Neural cell (in vitro differentiated cells): ENCODE measurements at regions not wholly inside any gene's neighbourhood (a gene's known extent, or its start where the extent isn't known, plus 50 kb on each side); places are given as distances from the start of the nearest gene placed in this dataset.

Source experiments
- H2AFZ ChIP-seq: fragments of 200-600, 300-800 bp; sonication (generic), shearing (Covaris generic); 2 replicates; pipeline ENCODE4 v1.6.0; 2014; ENCODE audit warnings: low read depth, mild to moderate bottlenecking, antibody characterized with exemption, low read length, moderate library complexity
- H3F3A ChIP-seq: fragments of 200-600 bp; shearing (Covaris generic); 2 replicates; pipeline ENCODE4 v1.6.1; 2016; ENCODE audit warnings: mild to moderate bottlenecking, moderate library complexity, mixed read lengths, antibody characterized with exemption, low read length; ENCODE audit not compliant: insufficient read depth, poor library complexity, severe bottlenecking
- H3K27ac ChIP-seq: fragments of 200-600, 300-800 bp; sonication (generic), shearing (Covaris generic); 2 replicates; pipeline ENCODE4 v1.5.1; 2014; ENCODE audit warnings: mild to moderate bottlenecking, low read length, moderate library complexity
- H3K27me3 ChIP-seq: fragments of 300-800, 200-600 bp; sonication (generic), shearing (Covaris generic); 2 replicates; pipeline ENCODE4 v1.6.0; 2014; ENCODE audit warnings: mild to moderate bottlenecking, low read depth, low read length, moderate library complexity; ENCODE audit not compliant: insufficient read depth
- H3K36me3 ChIP-seq: fragments of 300-800, 200-600 bp; sonication (generic), shearing (Covaris generic); 2 replicates; pipeline ENCODE4 v1.5.1; 2014; ENCODE audit warnings: mild to moderate bottlenecking, antibody characterized with exemption, low read length, moderate library complexity; ENCODE audit not compliant: insufficient read depth
- H3K4me2 ChIP-seq: fragments of 300-800, 200-600 bp; sonication (generic), shearing (Covaris generic); 2 replicates; pipeline ENCODE4 v1.6.0; 2014; ENCODE audit warnings: mild to moderate bottlenecking, low read length
- H3K4me3 ChIP-seq: fragments of 300-800, 200-600 bp; sonication (generic), shearing (Covaris generic); 2 replicates; pipeline ENCODE4 v1.5.1; 2014; ENCODE audit warnings: mild to moderate bottlenecking, low read length, moderate library complexity
- H3K79me2 ChIP-seq: fragments of 200-600 bp; shearing (Covaris generic); replicated peaks from 2 replicates; pipeline ENCODE4 v1.6.0; 2014; ENCODE audit warnings: mild to moderate bottlenecking, low read length, moderate library complexity; ENCODE audit not compliant: insufficient read depth
- H3K9ac ChIP-seq: fragments of 300-800, 200-600 bp; sonication (generic), shearing (Covaris generic); 2 replicates; pipeline ENCODE4 v1.6.1; 2016; ENCODE audit warnings: mild to moderate bottlenecking, low read length, mixed read lengths
- H3K9me2 ChIP-seq: fragments of 200-600 bp; shearing (Covaris generic); 2 replicates; pipeline ENCODE4 v1.6.1; 2016; ENCODE audit warnings: mild to moderate bottlenecking, low read length, mixed read lengths; ENCODE audit not compliant: insufficient read depth
- H3K9me3 ChIP-seq: fragments of 200-600, 300-800 bp; sonication (generic), shearing (Covaris generic); 2 replicates; pipeline ENCODE4 v1.6.1; 2016; ENCODE audit warnings: mild to moderate bottlenecking, mixed run types, low read length, moderate library complexity, mixed read lengths
- H4K20me1 ChIP-seq: fragments of 200-600 bp; shearing (Covaris generic); 2 replicates; pipeline ENCODE4 v1.6.1; 2016; ENCODE audit warnings: mild to moderate bottlenecking, mixed run types; ENCODE audit not compliant: insufficient read depth
- EP300 ChIP-seq: fragments of 450-650 bp; conservative IDR thresholded peaks from 2 replicates; pipeline ENCODE4 v1.6.1; 2014; ENCODE audit warnings: antibody characterized with exemption, mild to moderate bottlenecking, moderate library complexity; ENCODE audit not compliant: poor library complexity, severe bottlenecking
- EZH2 ChIP-seq: fragments of 200-600, 300-800 bp; shearing (Covaris generic), sonication (generic); IDR thresholded peaks from 2 replicates; pipeline ENCODE4 v1.6.1; 2014; ENCODE audit warnings: antibody characterized with exemption, low read length, borderline replicate concordance, mild to moderate bottlenecking; ENCODE audit not compliant: insufficient read depth, poor library complexity, severe bottlenecking
- MXI1 ChIP-seq: fragments of 450-650 bp; conservative IDR thresholded peaks from 2 replicates; pipeline ENCODE4 v1.6.1; 2014; ENCODE audit warnings: antibody characterized with exemption, mild to moderate bottlenecking; ENCODE audit not compliant: poor library complexity, severe bottlenecking
- POLR2AphosphoS5 ChIP-seq: IDR thresholded peaks from 2 replicates; pipeline ENCODE4 v1.6.1; 2012
- RAD21 ChIP-seq: fragments of 450-650 bp; conservative IDR thresholded peaks from 2 replicates; pipeline ENCODE4 v1.6.1; 2014; ENCODE audit warnings: antibody characterized with exemption, mild to moderate bottlenecking, moderate library complexity
- REST ChIP-seq: IDR thresholded peaks from 2 replicates; pipeline ENCODE4 v1.6.1; 2012; ENCODE audit warnings: borderline replicate concordance
- SMC3 ChIP-seq: fragments of 450-650 bp; conservative IDR thresholded peaks from 2 replicates; pipeline ENCODE4 v1.6.1; 2014; ENCODE audit warnings: antibody characterized with exemption, mild to moderate bottlenecking, moderate library complexity; ENCODE audit not compliant: poor library complexity
- TAF1 ChIP-seq: IDR thresholded peaks from 2 replicates; pipeline ENCODE4 v1.6.1; 2012; ENCODE audit warnings: low read depth
- TF ChIP-seq, protein P1 (sequence below): fragments of 450-650 bp; IDR thresholded peaks from 2 replicates; pipeline ENCODE4 v1.5.1; 2014; ENCODE audit warnings: antibody characterized with exemption, mild to moderate bottlenecking, moderate library complexity; ENCODE audit not compliant: poor library complexity, severe bottlenecking

GRCh38 chr10:112094984-112095383 is 88.6 kb downstream of the GPAM start:
- Histone ChIP-seq H3K4me2 (no peak overlapping the region), H4K20me1 (no peaks in the 10 kb centered on the region), H3K27ac (no peak overlapping the region)

DNA sequence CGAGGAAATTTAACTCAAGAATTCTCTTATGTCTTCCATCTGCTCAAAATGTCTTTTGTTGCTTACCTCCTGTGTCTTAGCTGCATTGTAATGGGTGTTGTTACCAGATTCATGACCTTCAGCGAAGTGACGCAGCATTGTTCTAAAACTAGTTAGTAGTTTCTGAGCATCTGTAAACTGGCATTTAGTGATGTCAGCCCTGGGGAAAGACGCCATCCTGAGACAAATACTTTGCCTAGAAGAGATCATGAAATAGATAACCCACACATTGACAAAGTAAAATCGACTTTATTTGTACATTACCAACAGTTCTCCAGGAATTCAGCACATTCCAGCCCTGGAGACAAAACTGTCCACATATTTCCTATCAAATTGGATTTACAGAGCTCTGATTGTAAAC is 87.8 kb downstream of the GPAM start:
- Histone ChIP-seq H3K27ac (no peak overlapping the region), H3K9me3 (no peaks in the 10 kb centered on the region), H4K20me1 (no peaks in the 10 kb centered on the region), H3K9ac (no peak overlapping the region), H3K36me3 (no peaks in the 10 kb centered on the region), H3K4me3 (no peak overlapping the region), H3K27me3 (no peaks in the 10 kb centered on the region), H3K9me2 (no peaks in the 10 kb centered on the region), H3K79me2 (no peaks in the 10 kb centered on the region), H2AFZ (no peak overlapping the region), H3K4me2 (no peak overlapping the region), H3F3A (no peaks in the 10 kb centered on the region)
- TF ChIP-seq MXI1 (no peak), POLR2AphosphoS5 (no peak), EP300 (no peak), RAD21 (no peak), SMC3 (no peak), TAF1 (no peak), EZH2 (no peak), REST (no peak)
- TF ChIP-seq, protein P1, sequence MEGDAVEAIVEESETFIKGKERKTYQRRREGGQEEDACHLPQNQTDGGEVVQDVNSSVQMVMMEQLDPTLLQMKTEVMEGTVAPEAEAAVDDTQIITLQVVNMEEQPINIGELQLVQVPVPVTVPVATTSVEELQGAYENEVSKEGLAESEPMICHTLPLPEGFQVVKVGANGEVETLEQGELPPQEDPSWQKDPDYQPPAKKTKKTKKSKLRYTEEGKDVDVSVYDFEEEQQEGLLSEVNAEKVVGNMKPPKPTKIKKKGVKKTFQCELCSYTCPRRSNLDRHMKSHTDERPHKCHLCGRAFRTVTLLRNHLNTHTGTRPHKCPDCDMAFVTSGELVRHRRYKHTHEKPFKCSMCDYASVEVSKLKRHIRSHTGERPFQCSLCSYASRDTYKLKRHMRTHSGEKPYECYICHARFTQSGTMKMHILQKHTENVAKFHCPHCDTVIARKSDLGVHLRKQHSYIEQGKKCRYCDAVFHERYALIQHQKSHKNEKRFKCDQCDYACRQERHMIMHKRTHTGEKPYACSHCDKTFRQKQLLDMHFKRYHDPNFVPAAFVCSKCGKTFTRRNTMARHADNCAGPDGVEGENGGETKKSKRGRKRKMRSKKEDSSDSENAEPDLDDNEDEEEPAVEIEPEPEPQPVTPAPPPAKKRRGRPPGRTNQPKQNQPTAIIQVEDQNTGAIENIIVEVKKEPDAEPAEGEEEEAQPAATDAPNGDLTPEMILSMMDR, result no peak

More at GRCh38 chr10:112094984-112095383, 88.6 kb downstream of the GPAM start:
- Histone ChIP-seq H2AFZ (no peak overlapping the region), H3K36me3 (no peaks in the 10 kb centered on the region), H3F3A (no peaks in the 10 kb centered on the region), H3K79me2 (no peaks in the 10 kb centered on the region), H3K9me2 (no peaks in the 10 kb centered on the region), H3K4me3 (no peak overlapping the region), H3K9ac (no peak overlapping the region), H3K27me3 (no peaks in the 10 kb centered on the region), H3K9me3 (no peaks in the 10 kb centered on the region)
- TF ChIP-seq RAD21 (no peak), EP300 (no peak), MXI1 (no peak), POLR2AphosphoS5 (no peak), SMC3 (no peak), REST (no peak), TAF1 (no peak), EZH2 (no peak)
- TF ChIP-seq, protein P1, result no peak
